Activated T-cell treated with anti-CD3 and anti-CD28 coated beads for 48 hours (primary cell): ENCODE measurements at regions not wholly inside any gene's neighbourhood (a gene's known extent, or its start where the extent isn't known, plus 50 kb on each side); places are given as distances from the start of the nearest gene placed in this dataset.

ENCODE experiments used
- DNase-seq: peaks from one replicate; pipeline ENCODE4 v3.0.0-alpha.2; 2020; ENCODE audit warnings: low read depth

DNA sequence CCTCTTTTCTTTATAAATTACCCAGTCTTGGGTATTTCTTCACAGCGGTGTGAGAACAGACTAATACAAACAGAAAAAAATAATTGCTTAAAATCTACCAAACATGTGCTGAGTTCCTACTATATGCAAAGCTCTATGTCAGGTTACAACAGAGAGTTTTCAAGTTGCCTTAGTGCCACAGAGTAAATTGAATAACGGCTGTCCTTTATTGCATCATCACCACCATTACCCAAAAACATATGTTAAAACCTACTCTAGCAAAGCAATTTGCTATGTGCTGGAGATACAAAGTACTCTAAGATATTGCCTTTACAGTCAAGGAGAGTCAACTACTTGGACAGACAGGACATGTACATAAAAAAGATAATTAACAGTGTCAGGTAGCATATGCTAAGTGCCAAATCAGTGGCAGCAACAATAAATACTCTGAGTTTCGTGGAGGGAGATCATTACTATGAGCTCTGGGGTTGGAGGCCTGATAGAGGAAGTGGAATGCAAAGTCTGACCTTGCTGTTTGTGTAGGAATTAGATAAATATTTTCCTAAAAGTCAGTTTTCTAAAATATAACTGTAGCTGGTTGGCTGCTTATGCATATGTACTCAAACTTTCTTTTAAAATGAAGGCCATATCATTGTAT lies 1058.7 kb upstream of the WWC1 start:
- no peak for DNase-seq

DNA sequence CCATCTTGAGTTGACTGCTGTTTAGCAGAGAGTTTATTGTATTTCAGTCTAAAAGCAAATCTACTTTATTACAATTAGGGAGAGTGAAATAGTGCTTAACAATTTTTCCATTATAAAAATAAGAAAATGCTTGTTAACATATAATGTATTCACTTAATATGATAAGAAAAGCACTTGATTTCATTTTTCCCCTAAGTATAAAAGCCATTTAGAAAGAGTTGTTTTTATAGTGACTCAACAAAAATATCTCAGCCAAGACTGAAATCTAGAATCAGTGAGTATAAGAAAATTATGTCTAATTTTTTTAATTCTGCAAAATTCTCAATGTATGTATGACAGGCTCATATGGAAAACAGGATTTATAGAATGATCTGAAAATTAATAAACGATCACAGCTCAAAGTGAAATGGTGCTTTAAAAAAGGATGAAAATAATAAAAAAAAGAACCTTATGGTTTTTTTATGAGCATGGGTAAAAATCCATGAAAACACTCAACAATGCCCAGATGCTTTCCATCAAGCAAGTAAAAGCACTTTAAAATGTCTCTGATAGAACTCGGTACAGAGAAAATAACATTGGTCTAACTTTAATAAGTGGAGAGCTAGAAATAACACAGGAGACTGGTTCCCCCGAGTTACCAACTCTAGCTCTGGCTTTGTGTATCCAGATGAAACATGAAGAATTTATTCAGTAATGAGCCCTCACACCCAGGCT lies 1057.8 kb upstream of the WWC1 start:
- no peak for DNase-seq

DNA sequence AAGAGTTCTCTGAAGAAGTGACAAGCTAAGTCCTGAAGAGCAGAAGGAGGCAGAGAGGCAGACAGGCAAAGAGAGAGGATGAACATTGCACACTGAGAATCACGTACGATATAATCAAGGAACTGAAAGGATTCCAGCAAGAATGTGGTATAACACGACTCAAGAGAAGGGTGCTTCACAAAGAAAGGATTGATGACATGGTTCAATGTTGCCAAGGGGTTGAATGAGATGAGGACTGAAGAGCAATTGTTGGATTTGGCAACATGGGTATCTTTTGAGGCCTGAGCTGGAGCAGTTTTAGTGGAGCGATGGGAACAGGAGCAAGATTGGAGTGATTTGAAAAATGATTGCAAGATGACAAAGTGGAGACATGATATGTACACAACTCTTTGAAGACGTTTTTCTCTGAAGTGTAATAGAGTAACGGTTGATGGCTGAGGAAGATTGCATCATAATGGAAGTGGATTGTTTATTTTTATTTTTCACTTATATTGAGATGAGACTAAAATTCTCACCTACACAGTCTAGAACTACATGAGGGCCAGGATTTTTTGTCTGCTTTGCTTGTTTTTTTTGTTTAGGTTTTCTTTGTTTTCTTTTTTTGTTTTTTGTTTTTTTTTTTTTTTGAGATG lies 1049.9 kb upstream of the WWC1 start:
- DNase-seq, result no peak

DNA sequence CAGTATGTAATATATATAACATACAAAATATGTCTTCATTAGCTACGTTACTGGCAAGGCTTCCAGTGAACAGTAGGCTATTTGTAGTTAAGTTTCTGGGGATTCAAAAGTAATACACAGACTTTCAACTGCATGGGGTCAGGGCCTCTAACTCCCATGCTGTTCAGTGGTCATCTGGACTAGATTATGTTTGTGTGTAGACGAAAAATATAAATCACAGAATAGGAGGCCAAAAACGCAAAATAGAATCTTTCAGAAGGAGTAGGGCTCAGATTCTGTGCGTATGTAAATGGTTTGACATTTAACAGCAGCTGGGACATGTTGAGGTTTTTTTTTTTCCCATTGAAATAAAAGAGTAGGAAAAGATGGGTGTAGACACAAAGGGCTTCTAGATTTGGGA lies 1048.7 kb upstream of the WWC1 start:
- DNase-seq, result no peak

DNA sequence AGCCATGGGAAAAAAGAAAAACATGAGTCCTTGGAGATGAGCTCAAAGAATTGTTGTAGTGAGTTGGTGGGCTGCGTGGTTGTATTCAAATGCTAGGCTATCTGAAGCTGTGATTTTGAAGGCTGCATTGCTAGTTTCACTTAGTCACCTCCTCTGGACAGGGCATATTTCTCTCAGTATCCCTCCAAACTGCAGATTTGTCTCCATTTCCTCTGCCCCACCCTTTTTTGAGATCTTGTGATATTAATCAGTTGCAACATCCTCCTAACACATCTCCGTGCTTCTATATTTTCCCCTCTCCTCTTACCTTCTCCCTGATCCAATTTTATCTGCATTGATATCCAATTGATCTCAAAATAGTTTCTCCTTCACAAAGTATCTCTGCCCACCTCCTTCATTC lies 1048.0 kb upstream of the WWC1 start:
- DNase-seq, result no peak

DNA sequence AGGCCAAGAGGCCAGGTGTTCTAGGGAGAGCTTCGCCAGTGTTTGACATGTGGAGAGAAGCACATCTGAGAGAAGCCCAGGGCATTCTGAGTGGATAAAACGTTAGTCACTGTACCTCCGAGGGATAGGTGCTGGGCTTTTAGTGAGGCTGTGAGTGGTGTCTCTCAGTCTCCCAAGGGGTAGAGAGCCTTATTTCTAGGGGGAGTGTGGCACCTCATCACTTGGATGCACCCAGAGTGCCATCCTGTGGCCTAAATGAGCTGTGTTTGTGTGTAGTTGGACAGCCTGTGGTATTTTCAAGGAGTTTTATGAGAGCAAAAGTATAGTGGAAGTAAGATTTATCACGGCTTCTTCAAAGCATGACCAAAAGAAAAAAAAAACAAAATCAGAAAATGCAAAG lies 1046.9 kb upstream of the WWC1 start:
- no peak for DNase-seq

- no peak for DNase-seq
Measured at GRCh38 chr5:167245868-167246267, 1045.6 kb upstream of the WWC1 start.

DNA sequence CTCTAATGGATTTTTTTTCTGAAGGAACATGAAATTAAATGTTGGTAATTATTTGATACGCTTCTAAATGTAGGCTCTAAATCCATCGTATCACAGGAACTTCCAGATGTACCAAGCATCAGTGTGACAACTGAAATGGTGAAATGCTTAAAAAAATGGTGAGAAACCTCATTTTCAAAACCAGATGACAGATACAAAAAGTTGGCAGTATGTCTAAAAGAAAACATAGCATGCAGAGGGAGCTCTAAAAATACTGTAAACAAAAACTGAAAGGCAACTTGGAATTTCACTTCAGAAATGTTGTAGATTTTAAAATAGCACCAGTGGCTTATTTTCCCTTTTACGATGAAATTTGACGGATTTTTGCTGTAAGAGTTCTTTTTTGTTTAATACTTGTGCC lies 1043.6 kb upstream of the WWC1 start:
- no peak for DNase-seq

DNA sequence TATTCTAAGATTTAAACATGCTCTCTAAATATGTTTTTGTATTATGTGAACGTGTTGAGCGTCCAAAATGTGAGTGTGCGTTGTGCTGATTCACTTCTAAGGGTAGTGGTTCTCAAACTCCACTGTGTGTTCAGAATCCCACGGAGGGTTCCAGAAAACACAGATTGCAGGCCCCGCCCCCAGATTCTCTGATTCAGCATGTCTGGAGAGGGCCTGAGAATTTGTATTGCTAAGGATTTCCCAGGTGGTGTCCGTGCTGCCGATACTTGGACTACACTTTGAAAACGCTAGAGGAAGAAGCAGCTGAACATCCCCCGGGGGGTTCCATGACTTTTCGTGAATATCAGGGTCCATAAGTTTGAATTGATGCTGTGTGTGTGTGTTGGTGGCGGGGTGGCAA lies 1043.2 kb upstream of the WWC1 start:
- DNase-seq, result no peak

DNA sequence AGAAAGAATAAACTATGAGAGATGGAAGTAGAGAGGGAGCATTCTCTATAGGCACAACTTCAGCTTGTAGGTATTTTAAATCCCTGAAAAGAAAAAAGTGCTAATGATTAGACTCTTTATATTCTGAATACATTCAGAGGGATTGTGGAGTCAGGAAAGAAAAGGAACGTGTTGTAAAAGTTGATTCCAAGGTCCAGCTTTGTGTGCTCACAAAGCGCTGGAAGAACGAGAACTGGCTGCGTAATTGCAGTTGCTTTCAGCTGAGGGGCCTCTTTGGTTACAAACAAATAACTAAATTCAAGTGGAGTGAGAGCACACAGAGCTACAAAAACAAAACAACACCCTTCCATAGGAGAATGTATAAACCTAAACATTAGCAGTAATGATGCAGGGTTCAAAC lies 1040.4 kb upstream of the WWC1 start:
- no peak for DNase-seq

GRCh38 chr5:167254132-167254531 lies 1037.3 kb upstream of the WWC1 start:
- no peak for DNase-seq

DNA sequence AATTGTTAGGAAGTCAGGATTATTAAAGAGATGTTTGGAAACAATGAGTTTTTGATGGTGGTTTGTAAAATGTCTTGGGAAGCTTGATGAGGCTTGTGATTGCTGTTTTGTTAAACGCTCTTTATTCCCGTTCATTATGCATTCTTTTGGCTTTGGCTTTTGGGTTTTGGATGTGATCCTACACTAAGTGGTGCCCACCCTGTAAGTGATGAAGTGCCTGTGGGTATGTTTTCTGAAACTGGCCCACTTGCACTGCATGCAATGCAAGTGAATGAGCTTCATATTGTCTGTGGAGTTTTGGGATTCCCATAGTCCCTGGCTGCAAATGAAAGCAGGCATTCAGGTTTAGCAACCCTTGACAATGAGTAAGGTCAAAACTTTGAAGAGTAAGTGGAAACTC lies 1035.5 kb upstream of the WWC1 start:
- DNase-seq, result no peak

DNA sequence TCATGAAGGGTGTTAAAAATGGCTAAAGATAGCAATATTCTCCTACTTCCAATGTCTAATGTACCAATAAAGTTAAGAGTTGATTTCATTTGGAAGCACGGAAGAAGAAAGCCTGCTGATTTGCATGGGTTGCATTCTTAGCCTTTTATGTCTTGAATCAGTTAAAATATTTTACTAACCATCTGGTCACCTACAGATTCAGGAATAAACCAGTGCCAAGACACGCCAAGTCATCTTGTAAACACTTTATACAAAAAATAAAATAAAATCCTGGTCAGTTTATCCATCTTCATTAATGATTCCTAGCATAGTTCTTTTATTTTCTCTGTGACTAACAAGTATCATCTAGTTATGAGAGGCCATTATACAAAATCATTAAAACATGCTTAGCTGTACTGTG lies 1031.6 kb upstream of the WWC1 start:
- no peak for DNase-seq

DNA sequence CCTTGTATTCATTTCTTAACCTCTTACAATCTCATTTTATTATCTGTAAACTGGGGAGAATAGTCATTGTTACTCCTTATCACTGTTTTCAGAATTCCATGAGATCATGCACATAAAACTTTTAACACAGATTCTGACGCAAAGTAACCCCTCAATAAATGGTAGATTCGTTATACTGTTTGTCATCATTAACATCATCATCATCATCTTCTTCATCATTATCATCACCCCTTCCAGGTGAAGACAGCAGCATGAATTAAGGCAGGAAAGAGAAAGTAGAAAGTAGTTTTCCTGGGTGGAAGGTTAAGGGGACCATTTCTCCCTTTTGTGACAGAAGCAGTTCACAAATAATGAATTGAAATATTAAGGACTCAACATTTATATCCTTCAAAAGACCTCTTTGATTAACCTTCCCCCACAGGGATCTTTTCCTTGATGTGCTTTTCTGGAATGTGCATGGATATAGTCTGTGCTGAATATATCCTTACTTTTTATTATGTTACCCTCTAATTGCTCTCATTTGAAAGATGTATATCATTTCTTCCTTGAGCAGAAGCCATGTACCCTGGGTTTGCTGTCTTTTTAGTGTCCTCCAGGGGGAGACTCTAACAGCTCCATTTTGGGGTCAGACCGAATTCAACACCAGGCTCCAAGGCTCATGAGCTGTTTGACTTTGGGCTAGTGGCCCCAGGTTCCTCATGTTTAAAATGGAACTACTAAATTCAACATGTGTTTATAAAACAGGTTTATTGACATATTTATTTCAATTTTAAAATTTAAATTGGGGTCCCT lies 1029.9 kb upstream of the WWC1 start:
- DNase-seq, result no peak

- no peak for DNase-seq
Measured at GRCh38 chr5:167263185-167263584, 1028.3 kb upstream of the WWC1 start.

DNA sequence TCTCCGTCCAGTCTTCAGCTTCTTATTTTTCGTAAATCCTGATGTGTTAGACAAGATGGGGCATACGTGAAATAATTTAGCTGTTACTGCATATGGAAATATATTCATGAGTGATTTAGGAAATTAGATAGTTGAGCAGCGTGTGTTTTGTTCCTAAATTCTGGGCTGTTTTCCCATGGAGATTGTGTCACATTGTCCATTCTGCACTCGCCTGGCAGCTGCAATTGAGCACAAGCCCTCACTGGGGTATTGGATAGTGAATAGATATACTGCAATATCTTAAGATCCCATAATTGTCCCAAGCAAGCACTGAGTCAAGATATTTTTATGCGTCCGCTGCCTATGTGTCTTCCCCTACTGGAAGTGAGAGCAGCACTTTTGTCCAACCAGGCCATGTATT lies 1027.1 kb upstream of the WWC1 start:
- no peak for DNase-seq

DNA sequence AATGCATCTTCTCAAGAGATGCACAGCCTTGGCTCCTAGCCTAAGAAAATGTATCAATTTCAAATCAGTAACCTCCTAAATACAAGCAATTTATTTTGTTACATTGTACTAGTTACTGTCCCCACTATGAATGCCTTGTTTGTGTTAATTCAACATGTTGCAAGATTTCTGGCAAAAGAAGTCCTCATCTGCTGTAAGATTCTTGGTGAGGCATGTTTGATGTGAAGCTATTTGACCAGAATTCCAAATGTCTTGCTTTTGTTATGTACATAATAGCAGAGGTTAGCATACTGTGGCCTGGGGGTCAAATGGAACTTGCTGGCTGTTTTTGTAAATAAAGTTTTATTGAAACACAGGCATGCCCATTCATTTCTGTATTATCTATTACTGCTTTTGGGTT lies 1023.1 kb upstream of the WWC1 start:
- no peak for DNase-seq

GRCh38 chr5:167269146-167269545 lies 1022.3 kb upstream of the WWC1 start:
- no peak for DNase-seq

DNA sequence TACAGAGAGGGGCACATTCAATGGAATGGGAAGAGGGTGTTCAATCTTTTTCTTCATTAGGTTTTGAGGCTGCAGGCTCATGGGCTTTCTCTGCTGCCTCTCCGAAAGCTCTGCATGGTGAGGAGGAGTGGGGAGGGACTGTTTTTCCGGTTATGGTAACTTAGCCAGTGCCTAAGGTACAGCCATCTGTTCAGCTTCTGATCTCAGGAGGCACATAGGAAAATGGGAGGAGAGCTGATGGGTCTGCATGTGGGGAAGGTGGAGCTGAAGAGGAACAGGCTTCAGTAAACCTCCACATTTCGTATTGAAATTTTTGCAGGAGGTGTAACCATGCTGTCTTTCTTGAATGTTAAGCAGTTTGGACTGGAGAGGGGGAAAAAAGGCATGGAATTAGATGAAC lies 1020.4 kb upstream of the WWC1 start:
- DNase-seq, result no peak

DNA sequence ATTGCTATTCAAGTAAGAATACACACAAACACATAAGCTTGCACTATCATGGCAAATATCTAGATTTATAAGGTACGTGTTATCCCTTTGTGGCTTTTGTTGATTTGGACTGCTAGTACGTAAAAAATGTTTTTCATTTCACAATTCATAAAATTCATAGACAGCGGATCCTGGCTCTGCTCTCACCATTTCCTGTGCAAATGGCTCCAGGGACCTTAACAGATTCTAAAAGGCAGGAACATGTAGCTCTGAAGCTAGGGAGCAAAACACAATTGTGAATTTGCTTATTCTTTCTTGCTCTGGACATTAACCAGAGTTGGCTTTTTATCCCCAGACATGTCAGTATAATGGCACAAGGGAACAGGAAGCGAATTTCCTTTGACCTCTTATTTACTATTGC lies 1019.9 kb upstream of the WWC1 start:
- DNase-seq, result no peak

GRCh38 chr5:167280111-167280510 lies 1011.3 kb upstream of the WWC1 start:
- no peak for DNase-seq

GRCh38 chr5:167281925-167282324 lies 1009.5 kb upstream of the WWC1 start:
- no peak for DNase-seq

- no peak for DNase-seq
Measured at GRCh38 chr5:167283691-167284090, 1007.8 kb upstream of the WWC1 start.
